RWPE1 (cell line): ENCODE measurements at regions not wholly inside any gene's neighbourhood (a gene's known extent, or its start where the extent isn't known, plus 50 kb on each side); places are given as distances from the start of the nearest gene placed in this dataset.

Experiments used
- CTCF ChIA-PET: fragments of 350-600 bp; sonication (Branson Sonifier 250); formaldehyde crosslinking; extraction: SDS; loops from one replicate; lab custom pipeline; 2021; lab: Yijun Ruan, JAX
- POLR2A ChIA-PET: fragments of 400-600 bp; formaldehyde crosslinking; extraction: SDS; loops from one replicate; lab custom pipeline; 2020; ENCODE audit warnings: antibody characterized with exemption; ENCODE audit not compliant: low non-redundant PET; lab: Yijun Ruan, JAX
- DNase-seq: peaks from one replicate; pipeline ENCODE4 v3.0.0; 2012; ENCODE audit warnings: low spot score
- H3K27ac ChIP-seq: fragments of 450-650 bp; 2 replicates; pipeline ENCODE4 v1.5.1; 2017
- TF ChIP-seq, protein P1 (sequence below): fragments of 450-650 bp; conservative IDR thresholded peaks from 2 replicates; pipeline ENCODE4 v1.5.1; 2017; ENCODE audit warnings: low read depth, mild to moderate bottlenecking

- H3K27ac ChIP-seq: no peak overlapping the region
- CTCF ChIA-PET: no interaction called here
Measured at GRCh38 chr6:165913676-165914570, 250.9 kb upstream of the PDE10A start.

DNA sequence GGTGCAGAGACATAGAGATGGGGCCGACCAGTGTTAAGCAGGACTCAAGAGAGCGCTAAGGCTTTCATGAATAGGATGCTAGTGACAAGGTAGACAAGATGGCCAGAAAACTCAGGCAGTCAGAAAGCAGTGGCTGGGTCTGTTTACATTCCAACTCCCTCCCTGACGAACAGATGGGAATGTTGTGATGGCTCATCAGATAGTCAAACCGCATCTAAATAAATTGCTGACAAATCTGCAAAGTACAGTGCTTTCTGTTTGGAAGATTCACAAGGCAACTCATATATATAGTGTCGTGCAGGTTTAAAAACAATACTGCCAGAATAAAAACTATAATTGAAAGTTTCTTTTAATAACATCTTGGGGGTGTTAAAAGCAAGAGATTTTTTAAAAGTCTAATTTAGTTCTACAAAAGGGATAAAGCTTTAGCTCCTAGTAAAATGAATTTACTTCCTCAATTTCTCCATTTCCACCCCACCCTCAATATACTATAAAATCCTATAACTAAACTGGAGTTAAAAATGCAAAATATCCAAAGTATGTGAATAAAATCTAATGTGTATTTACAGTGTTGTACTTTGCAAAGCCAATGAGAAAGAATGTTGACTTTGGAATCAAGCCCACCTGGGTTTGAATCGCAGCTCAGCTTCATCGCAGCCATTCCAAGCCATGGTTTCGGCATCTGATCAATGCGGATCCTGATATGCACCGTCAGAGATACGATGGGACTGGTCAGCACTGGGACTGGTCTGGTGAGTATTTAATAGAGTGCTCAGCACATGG is 247.3 kb upstream of the PDE10A start:
- H3K27ac ChIP-seq: no peak overlapping the region
- DNase-seq: no peak
- CTCF ChIA-PET: no interaction called here

More at GRCh38 chr6:165913676-165914570, 250.9 kb upstream of the PDE10A start:
- POLR2A ChIA-PET: no interaction called here
- TF ChIP-seq, protein P1, sequence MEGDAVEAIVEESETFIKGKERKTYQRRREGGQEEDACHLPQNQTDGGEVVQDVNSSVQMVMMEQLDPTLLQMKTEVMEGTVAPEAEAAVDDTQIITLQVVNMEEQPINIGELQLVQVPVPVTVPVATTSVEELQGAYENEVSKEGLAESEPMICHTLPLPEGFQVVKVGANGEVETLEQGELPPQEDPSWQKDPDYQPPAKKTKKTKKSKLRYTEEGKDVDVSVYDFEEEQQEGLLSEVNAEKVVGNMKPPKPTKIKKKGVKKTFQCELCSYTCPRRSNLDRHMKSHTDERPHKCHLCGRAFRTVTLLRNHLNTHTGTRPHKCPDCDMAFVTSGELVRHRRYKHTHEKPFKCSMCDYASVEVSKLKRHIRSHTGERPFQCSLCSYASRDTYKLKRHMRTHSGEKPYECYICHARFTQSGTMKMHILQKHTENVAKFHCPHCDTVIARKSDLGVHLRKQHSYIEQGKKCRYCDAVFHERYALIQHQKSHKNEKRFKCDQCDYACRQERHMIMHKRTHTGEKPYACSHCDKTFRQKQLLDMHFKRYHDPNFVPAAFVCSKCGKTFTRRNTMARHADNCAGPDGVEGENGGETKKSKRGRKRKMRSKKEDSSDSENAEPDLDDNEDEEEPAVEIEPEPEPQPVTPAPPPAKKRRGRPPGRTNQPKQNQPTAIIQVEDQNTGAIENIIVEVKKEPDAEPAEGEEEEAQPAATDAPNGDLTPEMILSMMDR: no peak
- DNase-seq: no peak

GRCh38 chr6:165906736-165907135 is 243.7 kb upstream of the PDE10A start:
- ChIA-PET CTCF (no interaction called here), POLR2A (no interaction called here)
- no peak for DNase-seq
- no peak overlapping the region for H3K27ac ChIP-seq
- TF ChIP-seq, protein P1: no peak

More for the DNA sequence above, 247.3 kb upstream of the PDE10A start:
- POLR2A ChIA-PET: no interaction called here
- TF ChIP-seq, protein P1: no peak

GRCh38 chr6:165905744-165906143 is 242.7 kb upstream of the PDE10A start:
- TF ChIP-seq, protein P1: no peak
- no peak for DNase-seq
- H3K27ac ChIP-seq: no peak overlapping the region
- CTCF ChIA-PET: interaction anchor here (0.6 kb wide), 1 partner anchor 24 kb away, joined by 4 read pairs; no protein-coding TSS in a partner anchor
- POLR2A ChIA-PET: no interaction called here

DNA sequence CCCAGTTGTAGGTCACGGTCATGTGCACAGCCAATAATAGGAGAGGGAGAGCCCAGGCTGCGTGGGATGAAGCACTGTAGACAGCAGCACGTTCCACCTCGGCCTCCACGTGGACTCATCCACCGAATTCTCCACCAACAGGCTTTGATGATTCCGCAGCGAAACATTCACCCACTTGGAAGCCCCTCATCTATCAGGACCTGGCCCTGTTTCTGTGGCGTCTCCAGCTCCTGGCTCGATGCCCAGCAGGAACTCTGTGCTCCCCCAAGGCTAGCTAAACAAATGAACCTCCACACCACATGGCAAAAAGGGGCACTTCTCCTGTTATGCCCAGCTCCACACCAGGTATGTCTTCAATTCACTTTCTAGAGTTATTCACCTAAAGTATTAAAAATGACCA is 237.9 kb upstream of the PDE10A start:
- ChIA-PET POLR2A (no interaction called here), CTCF (no interaction called here)
- H3K27ac ChIP-seq: no peak overlapping the region
- TF ChIP-seq, protein P1: no peak
- DNase-seq: no peak

DNA sequence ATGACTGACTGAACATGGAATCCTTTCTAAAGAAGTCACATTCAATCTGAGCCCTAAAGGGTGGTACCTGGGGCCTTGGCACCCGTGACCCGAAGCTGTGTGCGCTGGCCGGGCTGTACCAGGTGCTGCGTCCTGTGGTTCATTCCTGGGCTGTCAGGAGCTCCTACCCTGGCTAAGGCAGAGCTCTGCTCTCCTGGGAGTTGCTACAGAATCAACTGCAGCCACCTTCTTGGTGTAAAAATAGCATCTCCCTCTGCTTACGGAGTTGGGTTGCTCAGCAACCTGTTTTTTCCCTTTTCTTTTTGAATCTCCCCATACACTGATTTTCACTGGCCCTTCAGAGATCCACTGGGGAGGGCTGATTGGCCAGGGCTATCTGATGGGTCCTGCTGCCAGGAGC is 236.6 kb upstream of the PDE10A start:
- H3K27ac ChIP-seq: no peak overlapping the region
- ChIA-PET CTCF (no interaction called here), POLR2A (no interaction called here)
- DNase-seq: no peak
- TF ChIP-seq, protein P1: no peak
